GM21737 (cell line): ENCODE measurements at regions not wholly inside any gene's neighbourhood (a gene's known extent, or its start where the extent isn't known, plus 50 kb on each side); places are given as distances from the start of the nearest gene placed in this dataset.

Experiments used
- ATAC-seq: cut with Tn5 transposase; IDR thresholded peaks from one replicate; pipeline ENCODE4 v1.9.1; 2021; ENCODE audit warnings: mild to moderate bottlenecking, moderate library complexity; ENCODE audit not compliant: unreplicated experiment

GRCh38 chr2:64196963-64197362, 52.7 kb upstream of the PELI1 start:
- ATAC-seq, result no peak

- ATAC-seq, result no peak
Measured at GRCh38 chr2:64201151-64201550, 56.9 kb upstream of the PELI1 start.

GRCh38 chr2:64202206-64202845, 58.1 kb upstream of the PELI1 start:
- ATAC-seq, result no peak

GRCh38 chr2:64203131-64203857, 59.1 kb upstream of the PELI1 start:
- no peak for ATAC-seq

- peak; percentile 70 for ATAC-seq
Measured at GRCh38 chr2:64203858-64204632, 59.8 kb upstream of the PELI1 start.

GRCh38 chr2:64204703-64205102, 60.5 kb upstream of the PELI1 start:
- ATAC-seq, result no peak

- ATAC-seq, result no peak
Measured at GRCh38 chr2:64205415-64205814, 61.2 kb upstream of the PELI1 start.

GRCh38 chr2:64207573-64207972, 63.4 kb upstream of the PELI1 start:
- ATAC-seq, result no peak

- no peak for ATAC-seq
Measured at GRCh38 chr2:64210816-64211215, 66.6 kb upstream of the PELI1 start.

GRCh38 chr2:64211276-64211921, 67.2 kb upstream of the PELI1 start:
- ATAC-seq, result no peak

- no peak for ATAC-seq
Measured at GRCh38 chr2:64212346-64212745, 68.1 kb upstream of the PELI1 start.

GRCh38 chr2:64212801-64213321, 68.6 kb upstream of the PELI1 start:
- ATAC-seq, result peak; percentile 30

- ATAC-seq, result peak; percentile 43
Measured at GRCh38 chr2:64213532-64214275, 69.5 kb upstream of the PELI1 start.

GRCh38 chr2:64214281-64215115, 70.3 kb upstream of the PELI1 start:
- peak; percentile 48 for ATAC-seq

GRCh38 chr2:64217198-64217869, 73.1 kb upstream of the PELI1 start:
- ATAC-seq, result no peak

- ATAC-seq, result no peak
Measured at GRCh38 chr2:64218137-64218802, 74.0 kb upstream of the PELI1 start.

- no peak for ATAC-seq
Measured at GRCh38 chr2:64219149-64219548, 74.9 kb upstream of the PELI1 start.

GRCh38 chr2:64220265-64220664, 76.0 kb upstream of the PELI1 start:
- no peak for ATAC-seq
